ENCODE measurements at regions not wholly inside any gene's neighbourhood (a gene's known extent, or its start where the extent isn't known, plus 50 kb on each side); places are given as distances from the start of the nearest gene placed in this dataset.

GRCh38 chr4:151606061-151606460 lies 154.7 kb downstream of the GATB start:
- TF ChIP-seq NFE2L2 (IDR thresholded peaks at IDR 0.05; ENCODE audit: low read depth, low read length) (no peak), MAZ (IDR thresholded peaks at IDR 0.05; ENCODE audit: borderline replicate concordance, low read depth, low read length) (no peak), RFX5 (IDR thresholded peaks at IDR 0.05; ENCODE audit: low read depth, low read length) (no peak), SMC3 (IDR thresholded peaks at IDR 0.05; ENCODE audit: low read depth, low read length) (no peak), RAD21 (IDR thresholded peaks at IDR 0.05; ENCODE audit: low read length) (no peak)
- TF ChIP-seq, protein P1, sequence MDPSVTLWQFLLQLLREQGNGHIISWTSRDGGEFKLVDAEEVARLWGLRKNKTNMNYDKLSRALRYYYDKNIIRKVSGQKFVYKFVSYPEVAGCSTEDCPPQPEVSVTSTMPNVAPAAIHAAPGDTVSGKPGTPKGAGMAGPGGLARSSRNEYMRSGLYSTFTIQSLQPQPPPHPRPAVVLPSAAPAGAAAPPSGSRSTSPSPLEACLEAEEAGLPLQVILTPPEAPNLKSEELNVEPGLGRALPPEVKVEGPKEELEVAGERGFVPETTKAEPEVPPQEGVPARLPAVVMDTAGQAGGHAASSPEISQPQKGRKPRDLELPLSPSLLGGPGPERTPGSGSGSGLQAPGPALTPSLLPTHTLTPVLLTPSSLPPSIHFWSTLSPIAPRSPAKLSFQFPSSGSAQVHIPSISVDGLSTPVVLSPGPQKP (IDR thresholded peaks at IDR 0.05; ENCODE audit: borderline replicate concordance, low read depth, low read length), result no peak
- ChIA-PET CTCF (no interaction called here), POLR2A (ENCODE audit: unreplicated experiment) (no interaction called here)

More at GRCh38 chr4:151606061-151606460, 154.7 kb downstream of the GATB start:
- Histone ChIP-seq H2BK15ac (ENCODE audit: low read depth, low read length) (no peak overlapping the region), H2AFZ (replicated peaks; ENCODE audit: low read length, poor library complexity) (no peak overlapping the region), H3K27me3 (ENCODE audit: control insufficient read depth, insufficient read depth, low read length) (peaks cover 7% of the 10 kb centered on the region), H2AK9ac (replicated peaks; ENCODE audit: low read depth, low read length, poor library complexity) (no peak overlapping the region), H2BK120ac (ENCODE audit: low read depth, low read length) (no peak overlapping the region), H3K4me3 (ENCODE audit: insufficient read depth, low read depth, low read length) (no peak overlapping the region), H4K8ac (ENCODE audit: low read depth in 2 of 2, low read length in 2 of 2) (no peak overlapping the region), H2BK5ac (ENCODE audit: low read depth, low read length, poor library complexity, severe bottlenecking) (no peak overlapping the region), H3K9ac (ENCODE audit: low read depth, low read length) (no peak overlapping the region), H3K9me1 (ENCODE audit: insufficient read depth, low read length) (no peaks in the 10 kb centered on the region), H3K14ac (replicated peaks; ENCODE audit: low read depth, low read length) (no peak overlapping the region), H4K5ac (ENCODE audit: low read depth, low read length) (no peak overlapping the region), H4K20me1 (ENCODE audit: insufficient read depth, low read length) (no peaks in the 10 kb centered on the region), H3K18ac (ENCODE audit: low read depth, low read length) (no peak overlapping the region), H2AK5ac (ENCODE audit: low read depth, low read length) (no peak overlapping the region), H3K23ac (ENCODE audit: low read depth, low read length) (no peak overlapping the region), H3K4me1 (ENCODE audit: control insufficient read depth, insufficient read depth, low read length) (no peaks in the 10 kb centered on the region), H2BK20ac (ENCODE audit: low read depth, low read length) (no peak overlapping the region), H4K91ac (ENCODE audit: insufficient read depth, low read depth, low read length) (no peak overlapping the region), H3K9me3 (ENCODE audit: control insufficient read depth, insufficient read depth, low read length) (no peaks in the 10 kb centered on the region), H3K79me1 (ENCODE audit: low read depth in 1 of 2, low read length in 2 of 2) (no peaks in the 10 kb centered on the region), H3K56ac (ENCODE audit: extremely low read depth, insufficient read depth, low read length) (no peak overlapping the region), H3K27ac (ENCODE audit: insufficient read depth, low read length) (no peak overlapping the region), H3K36me3 (ENCODE audit: control insufficient read depth, insufficient read depth, low read length) (no peaks in the 10 kb centered on the region), H3K4me2 (ENCODE audit: low read depth, low read length) (no peak overlapping the region), H3K4ac (ENCODE audit: low read depth, low read length) (no peak overlapping the region)
- no TSS peak for BruUV-seq (replicated peaks)
- intact Hi-C loops (cut with micrococcal nuclease), result no loop called here
- ATAC-seq (ENCODE audit: low read depth) (no peak), DNase-seq (no peak)
- no CpG with 5 or more reads among the region's 5 CpGs for WGBS, 2 experiments (ENCODE audit: extremely low coverage in 2 of 2, insufficient read length in 1 of 2)
- dilution Hi-C loops (cut with HindIII; ENCODE audit: low sequenced_read_pairs, unreplicated experiment), result no loop called here
- in situ Hi-C loops (cut with MboI; ENCODE audit: low sequenced_read_pairs), result loop anchor here (10.0 to 25.0 kb wide), 2 partner anchors 241 to 494 kb away; no protein-coding TSS in a partner anchor

Measured in IMR-90 (cell line).